CD4-positive, alpha-beta T cell treated with Interleukin-6 at 100 ng/mL for 8 hours (primary cell): ENCODE measurements at regions not wholly inside any gene's neighbourhood (a gene's known extent, or its start where the extent isn't known, plus 50 kb on each side); places are given as distances from the start of the nearest gene placed in this dataset.

Source experiments
- DNase-seq: peaks from one replicate; pipeline ENCODE4 v3.0.0-alpha.2; 2020; ENCODE audit warnings: mixed read lengths, low spot score

- DNase-seq = no peak
Observed at GRCh38 chr4:11632025-11632424, 203.3 kb upstream of the HS3ST1 start.

GRCh38 chr4:11631416-11631815 is 202.7 kb upstream of the HS3ST1 start:
- no peak for DNase-seq

GRCh38 chr4:11628093-11628725 is 199.5 kb upstream of the HS3ST1 start:
- DNase-seq = no peak

GRCh38 chr4:11626066-11626465 is 197.4 kb upstream of the HS3ST1 start:
- no peak for DNase-seq

GRCh38 chr4:11625211-11625610 is 196.5 kb upstream of the HS3ST1 start:
- no peak for DNase-seq

- no peak for DNase-seq
Observed at GRCh38 chr4:11624370-11624769, 195.7 kb upstream of the HS3ST1 start.

- no peak for DNase-seq
Observed at GRCh38 chr4:11623726-11624037, 195.0 kb upstream of the HS3ST1 start.

GRCh38 chr4:11622961-11623725 is 194.4 kb upstream of the HS3ST1 start:
- no peak for DNase-seq

- DNase-seq = no peak
Observed at GRCh38 chr4:11620861-11621260, 192.2 kb upstream of the HS3ST1 start.

GRCh38 chr4:11618666-11619282 is 190.1 kb upstream of the HS3ST1 start:
- no peak for DNase-seq

- no peak for DNase-seq
Observed at GRCh38 chr4:11616856-11617255, 188.2 kb upstream of the HS3ST1 start.

GRCh38 chr4:11615601-11616000 is 186.9 kb upstream of the HS3ST1 start:
- DNase-seq = no peak

GRCh38 chr4:11614426-11614825 is 185.7 kb upstream of the HS3ST1 start:
- DNase-seq = no peak

GRCh38 chr4:11611868-11612267 is 183.2 kb upstream of the HS3ST1 start:
- DNase-seq = no peak

- no peak for DNase-seq
Observed at GRCh38 chr4:11609751-11610150, 181.1 kb upstream of the HS3ST1 start.

GRCh38 chr4:11608992-11609391 is 180.3 kb upstream of the HS3ST1 start:
- no peak for DNase-seq

- no peak for DNase-seq
Observed at GRCh38 chr4:11606078-11606477, 177.4 kb upstream of the HS3ST1 start.

- no peak for DNase-seq
Observed at GRCh38 chr4:11605597-11605996, 176.9 kb upstream of the HS3ST1 start.

GRCh38 chr4:11604821-11605220 is 176.1 kb upstream of the HS3ST1 start:
- no peak for DNase-seq

GRCh38 chr4:11603591-11604194 is 175.0 kb upstream of the HS3ST1 start:
- DNase-seq = no peak

GRCh38 chr4:11602606-11603340 is 174.1 kb upstream of the HS3ST1 start:
- DNase-seq = no peak

GRCh38 chr4:11599064-11599463 is 170.4 kb upstream of the HS3ST1 start:
- DNase-seq = no peak
